NAMALWA (cell line): ENCODE measurements at regions not wholly inside any gene's neighbourhood (a gene's known extent, or its start where the extent isn't known, plus 50 kb on each side); places are given as distances from the start of the nearest gene placed in this dataset.

ENCODE experiments used
- DNase-seq: peaks from one replicate; pipeline ENCODE4 v3.0.0-alpha.2; 2015; ENCODE audit warnings: low spot score

DNA sequence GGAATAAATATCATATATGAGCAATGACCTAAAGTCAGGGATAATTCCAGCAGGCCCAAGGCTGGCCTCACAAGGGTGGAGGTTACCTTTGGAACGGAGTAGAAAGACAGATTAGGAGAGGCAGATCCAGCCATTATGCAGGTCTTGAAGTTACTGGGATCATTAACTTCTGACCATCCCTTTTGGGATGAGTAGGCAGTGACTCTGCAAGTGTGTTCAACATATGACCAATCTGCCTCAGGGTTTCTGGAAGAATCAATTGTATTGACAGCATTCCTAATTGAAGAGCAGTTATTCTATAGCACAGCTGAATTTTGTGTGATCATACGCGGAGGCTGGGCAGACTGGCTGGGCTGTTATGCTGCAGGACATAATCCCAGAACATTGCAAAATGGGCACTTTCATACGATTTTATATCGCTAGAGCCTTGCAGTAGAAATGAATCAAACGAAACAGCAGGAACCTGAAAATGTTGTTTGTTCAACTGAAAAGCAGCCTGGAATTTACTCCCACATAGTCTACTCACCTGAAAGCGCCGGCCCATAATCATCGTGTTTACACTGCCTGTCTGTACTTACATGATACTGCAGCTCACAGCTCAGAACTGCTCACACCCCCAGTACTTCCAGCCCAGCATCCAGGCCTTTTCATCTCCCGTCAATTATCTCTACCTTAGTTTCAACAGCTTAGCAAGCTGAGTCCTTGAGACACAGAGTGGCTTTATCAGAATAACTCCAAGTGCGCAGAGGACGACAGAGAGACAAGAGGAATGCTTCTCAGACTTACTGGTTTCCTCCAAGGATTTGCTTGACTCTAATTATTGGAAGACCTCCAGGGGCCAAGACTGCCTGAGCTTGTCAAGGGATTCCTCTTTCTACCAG is 556.1 kb downstream of the EFNB2 start:
- DNase-seq, result no peak

GRCh38 chr13:105974380-105974779 is 561.1 kb downstream of the EFNB2 start:
- DNase-seq, result no peak

DNA sequence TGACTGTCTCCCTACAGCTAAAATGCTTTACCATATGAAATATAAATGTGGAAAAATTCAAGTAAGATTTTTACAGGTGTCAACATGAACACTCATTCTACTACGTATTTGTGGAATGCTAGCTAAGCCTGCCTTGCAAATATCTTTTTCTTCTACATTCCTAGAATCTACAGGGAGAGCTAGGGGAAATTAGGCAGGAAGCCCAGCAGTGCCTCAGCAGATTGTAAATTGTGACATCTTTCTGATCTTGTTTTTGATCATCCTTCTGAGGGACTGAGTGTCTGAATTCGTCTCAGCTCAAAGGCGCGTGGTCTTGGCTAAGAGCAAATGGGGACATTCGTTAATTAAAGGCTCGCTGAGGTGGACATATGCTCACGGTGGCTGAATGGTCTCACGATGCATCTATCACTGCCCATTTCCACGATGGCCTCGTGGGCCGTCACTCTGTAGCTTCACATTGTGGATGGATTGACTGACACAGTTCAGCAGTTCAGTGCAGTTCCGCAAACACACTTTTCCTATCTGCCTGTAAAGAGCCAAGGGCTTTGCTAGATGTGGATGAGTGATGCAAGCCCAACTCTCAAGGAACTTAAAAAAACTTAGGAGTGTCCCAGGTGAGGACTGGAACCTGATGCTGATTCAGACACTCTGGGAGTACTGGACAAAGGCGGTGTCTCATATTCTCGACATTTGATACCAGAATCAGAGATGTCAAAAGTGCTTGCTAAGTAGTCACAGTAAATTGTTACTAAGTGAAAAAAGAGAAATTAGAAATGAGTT is 562.5 kb downstream of the EFNB2 start:
- no peak for DNase-seq

DNA sequence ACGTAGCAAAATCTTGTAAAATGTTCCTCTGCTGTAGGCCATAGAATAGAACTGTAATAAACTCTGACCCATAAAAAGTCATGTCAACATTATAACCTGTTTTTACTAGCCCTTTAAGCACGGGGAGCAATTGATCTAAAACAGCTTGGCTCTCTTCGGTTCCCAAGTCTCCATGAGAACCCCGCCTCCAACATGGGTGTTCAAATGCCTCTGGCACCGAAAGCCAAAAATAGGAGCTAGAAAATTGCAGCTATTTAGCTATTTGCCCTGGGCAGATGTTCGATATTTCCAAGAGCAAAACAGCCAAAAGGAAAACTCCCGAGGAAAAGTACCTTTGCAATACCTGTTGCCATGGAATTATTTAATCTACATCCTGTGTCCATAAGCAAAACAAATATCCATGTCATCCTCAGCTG is 563.1 kb downstream of the EFNB2 start:
- DNase-seq, result no peak

- no peak for DNase-seq
Observed at GRCh38 chr13:105971738-105972137, 563.7 kb downstream of the EFNB2 start.

GRCh38 chr13:105971312-105971711 is 564.1 kb downstream of the EFNB2 start:
- DNase-seq, result no peak

- no peak for DNase-seq
Observed at GRCh38 chr13:105969761-105970160, 565.7 kb downstream of the EFNB2 start.

GRCh38 chr13:105965910-105966309 is 569.6 kb downstream of the EFNB2 start:
- DNase-seq, result no peak

DNA sequence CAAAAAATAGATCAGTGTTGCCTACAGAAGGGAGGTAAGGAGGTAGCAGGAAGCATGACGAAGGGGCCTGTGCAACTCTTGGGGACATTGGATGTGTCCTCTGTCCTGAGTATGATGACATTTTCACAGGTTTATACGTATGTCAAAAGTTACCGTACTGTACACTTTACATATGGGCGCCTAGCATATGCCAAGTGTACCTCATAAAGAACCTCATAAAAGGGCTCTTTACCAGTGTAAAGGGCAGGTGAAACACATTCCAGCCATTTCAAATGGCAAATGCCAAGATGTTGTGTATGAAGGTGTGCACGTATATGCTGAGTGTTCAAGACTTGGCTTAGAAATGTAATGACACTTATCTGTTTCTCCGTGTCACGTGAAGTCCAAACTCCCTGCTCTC is 573.4 kb downstream of the EFNB2 start:
- no peak for DNase-seq

- DNase-seq, result no peak
Observed at GRCh38 chr13:105961438-105961837, 574.0 kb downstream of the EFNB2 start.

DNA sequence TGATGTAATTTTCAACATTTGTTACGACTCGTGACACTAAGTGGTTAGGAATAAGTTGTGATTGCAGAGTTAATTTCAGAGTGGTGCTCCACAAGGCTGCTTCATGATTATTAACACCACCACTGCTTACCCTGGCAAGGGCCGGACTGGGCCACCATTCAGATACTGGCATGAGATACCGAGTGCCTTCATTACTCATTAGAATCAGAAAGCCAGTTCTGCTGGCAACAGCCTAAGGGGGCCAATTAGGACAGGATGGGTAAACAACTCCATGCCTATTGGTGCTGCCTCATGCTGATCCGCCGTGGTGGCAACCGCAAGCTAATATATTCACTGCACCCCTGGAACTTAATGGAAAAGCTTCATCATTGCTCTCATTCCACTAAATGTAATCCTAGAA is 575.1 kb downstream of the EFNB2 start:
- DNase-seq, result no peak

- no peak for DNase-seq
Observed at GRCh38 chr13:105959876-105960275, 575.6 kb downstream of the EFNB2 start.

DNA sequence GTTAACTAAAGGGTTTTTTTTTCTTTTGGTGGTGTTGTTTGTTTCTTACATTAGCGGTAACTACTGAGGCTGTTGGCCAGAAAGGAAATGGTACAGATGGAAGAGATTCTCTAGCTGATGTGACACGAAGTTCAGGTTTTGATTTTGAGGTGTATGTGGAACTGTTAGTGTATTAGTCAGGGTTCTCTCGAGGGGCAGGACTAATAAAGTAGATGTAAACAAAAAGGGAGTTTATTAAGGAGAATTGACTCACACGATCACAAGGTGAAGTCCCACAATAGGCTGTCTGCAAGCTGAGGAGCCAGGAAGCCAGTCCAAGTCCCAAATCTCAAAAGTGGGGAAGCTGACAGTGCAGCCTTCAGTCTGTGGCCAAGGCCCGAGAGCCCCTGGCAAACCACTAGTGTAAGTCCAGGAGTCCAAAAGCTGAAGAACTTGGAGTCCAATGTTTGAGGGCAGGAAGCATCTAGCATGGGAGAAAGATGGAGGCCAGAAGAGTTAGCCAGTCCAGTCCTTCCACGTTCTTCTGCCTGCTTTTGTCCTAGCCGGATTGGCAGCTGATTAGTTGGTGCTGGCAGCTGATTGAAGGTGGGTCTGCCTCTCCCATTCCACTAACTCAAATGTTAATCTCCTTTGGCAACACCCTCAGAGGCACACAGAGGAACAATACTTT is 577.6 kb downstream of the EFNB2 start:
- DNase-seq, result no peak

DNA sequence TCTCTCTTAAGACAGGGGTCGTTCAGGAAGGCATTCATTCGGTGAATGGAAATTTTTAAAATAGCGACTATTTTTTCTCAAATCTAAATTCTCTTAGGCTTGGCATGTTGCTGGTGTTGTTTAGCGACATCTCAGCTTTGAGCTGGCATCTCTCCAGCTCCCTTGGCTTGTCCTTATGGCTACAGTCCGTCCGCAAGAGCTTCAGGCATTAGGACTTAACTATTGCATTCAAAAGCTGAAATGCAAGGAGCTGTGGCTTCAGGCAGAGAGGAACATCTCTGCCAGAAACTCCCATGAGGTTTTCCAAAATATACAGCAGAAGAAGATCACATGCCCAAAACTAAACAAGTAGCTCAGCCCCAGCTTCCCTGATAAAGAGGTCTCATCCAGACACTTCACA is 578.5 kb downstream of the EFNB2 start:
- DNase-seq, result no peak

GRCh38 chr13:105952973-105953290 is 582.5 kb downstream of the EFNB2 start:
- DNase-seq, result no peak

- no peak for DNase-seq
Observed at GRCh38 chr13:105952233-105952972, 583.1 kb downstream of the EFNB2 start.

DNA sequence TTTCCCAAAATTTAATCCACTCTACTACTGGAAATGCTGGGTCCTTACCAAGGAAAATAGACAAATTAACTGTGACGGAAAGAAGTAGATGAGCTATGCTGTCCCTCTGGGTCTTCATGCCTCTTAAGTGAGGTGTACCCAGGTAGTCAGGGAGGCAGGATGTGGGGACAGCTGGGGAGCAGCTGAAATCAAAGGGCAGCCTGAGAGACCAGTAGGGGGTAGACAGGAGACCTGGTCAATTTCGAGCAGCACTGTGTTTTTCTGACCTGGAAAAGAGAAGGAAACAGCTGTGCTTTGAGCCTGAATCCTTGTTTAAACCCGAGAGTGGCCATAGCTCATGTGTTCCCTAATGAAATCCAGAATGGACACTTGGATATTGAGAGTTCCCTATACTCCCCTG is 587.3 kb downstream of the EFNB2 start:
- no peak for DNase-seq

GRCh38 chr13:105940882-105941281 is 594.6 kb downstream of the EFNB2 start:
- no peak for DNase-seq

DNA sequence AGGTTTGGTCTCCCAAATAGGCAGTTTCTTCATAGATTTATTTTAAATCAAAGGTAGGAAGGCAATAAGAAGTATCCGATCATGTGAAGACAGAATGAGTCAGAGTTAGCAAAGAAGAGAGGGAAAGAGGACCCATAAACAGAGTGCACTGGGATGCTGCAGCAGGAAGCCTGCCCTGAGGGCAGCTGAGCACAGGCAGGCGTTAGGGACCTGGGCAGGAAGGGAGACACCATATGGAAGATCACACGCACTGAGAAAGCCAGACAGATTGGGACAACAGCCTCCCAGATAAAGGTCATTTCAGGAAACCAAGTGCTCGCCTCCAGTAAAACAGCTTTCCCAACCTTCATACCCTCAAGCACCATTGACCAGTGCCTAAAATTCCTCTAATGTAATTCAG is 598.0 kb downstream of the EFNB2 start:
- DNase-seq, result no peak

GRCh38 chr13:105936816-105937215 is 598.6 kb downstream of the EFNB2 start:
- DNase-seq, result no peak

GRCh38 chr13:105929505-105929904 is 606.0 kb downstream of the EFNB2 start:
- no peak for DNase-seq

GRCh38 chr13:105928901-105929300 is 606.6 kb downstream of the EFNB2 start:
- no peak for DNase-seq
